ENCODE measurements at regions not wholly inside any gene's neighbourhood (a gene's known extent, or its start where the extent isn't known, plus 50 kb on each side); places are given as distances from the start of the nearest gene placed in this dataset.

- TF ChIP-seq CTCF (IDR thresholded peaks at IDR 0.05) = no peak
- no peak for TF ChIP-seq ZFX (IDR thresholded peaks at IDR 0.05; ENCODE audit: borderline replicate concordance)
These were observed 488.3 kb upstream of the FLRT2 start for GRCh38 chr14:85041618-85042017.

Data from 22Rv1 (cell line).